Vagina (tissue), 2 donors: ENCODE measurements at regions not wholly inside any gene's neighbourhood (a gene's known extent, or its start where the extent isn't known, plus 50 kb on each side); places are given as distances from the start of the nearest gene placed in this dataset.

ENCODE experiments used
- DNase-seq, 2 donors: peaks; one replicate each; pipeline ENCODE4 v3.0.0-alpha.2; 2017; ENCODE audit errors: extremely low spot score in 2 of 2
- H3K27ac ChIP-seq: fragments of 200-600 bp; sonication (generic); one replicate; pipeline ENCODE4 v1.5.1; 2019
- H3K27me3 ChIP-seq: fragments of 200-600 bp; sonication (generic); one replicate; pipeline ENCODE4 v1.5.1; 2019
- H3K36me3 ChIP-seq, 2 donors: fragments of 200-600 bp; sonication (generic); one replicate each; pipeline ENCODE4 v1.5.1; 2017 to 2019
- H3K4me1 ChIP-seq: fragments of 200-600 bp; sonication (generic); one replicate; pipeline ENCODE4 v1.5.1; 2019
- H3K4me3 ChIP-seq, 2 donors: fragments of 200-600 bp; sonication (generic); 1 replicate in 1 of 2; 2 replicates in 1 of 2; pipeline ENCODE4 v1.5.1; 2016 to 2019
- H3K9me3 ChIP-seq: fragments of 200-600 bp; sonication (generic); one replicate; pipeline ENCODE4 v1.5.1; 2019
- CTCF ChIP-seq, 3 experiments: fragments of 450-650 bp in 2 of 3; fragments of 200-600 bp in 1 of 3; sonication (generic) in 1 of 3; IDR thresholded peaks; one replicate each; pipeline ENCODE4 v1.5.1; 2017 to 2019; ENCODE audit warnings: antibody characterized with exemption in 3 of 3, mild to moderate bottlenecking in 2 of 3, moderate library complexity in 2 of 3
- POLR2A ChIP-seq, 2 donors: fragments of 450-650 bp; IDR thresholded peaks; one replicate each; pipeline ENCODE4 v1.6.1; 2017; ENCODE audit warnings: antibody characterized with exemption in 2 of 2, mild to moderate bottlenecking in 2 of 2, moderate library complexity in 2 of 2
- POLR2AphosphoS5 ChIP-seq, 2 donors: sonication (generic); formaldehyde crosslinking; IDR thresholded peaks; one replicate each; pipeline ENCODE4 v1.9.0; 2017; ENCODE audit warnings: antibody characterized with exemption in 2 of 2, mild to moderate bottlenecking in 2 of 2, low read depth in 1 of 2; ENCODE audit not compliant: insufficient read depth in 1 of 2
- intact Hi-C: fragments of 100-400 bp; cut with DNase I; formaldehyde crosslinking; loops from one replicate; pipeline ENCODE4 v1.15.1; 2023

GRCh38 chr1:186578325-186579016 lies 101.8 kb downstream of the PTGS2 start:
- DNase-seq = no peak
- Histone ChIP-seq H3K27ac (no peak overlapping the region), H3K27me3 (no peaks in the 10 kb centered on the region), H3K4me3 (no peak overlapping the region), H3K36me3 (no peaks in the 10 kb centered on the region), H3K9me3 (no peaks in the 10 kb centered on the region), H3K4me1 (peaks cover 5% of the 10 kb centered on the region)
- intact Hi-C loops = no loop called here
- TF ChIP-seq POLR2AphosphoS5 (IDR thresholded peaks at IDR 0.05; ENCODE audit: insufficient read depth in 1 of 2, low read depth in 1 of 2) = no peak
- TF ChIP-seq POLR2A (IDR thresholded peaks at IDR 0.05) = no peak
- no peak for TF ChIP-seq CTCF (IDR thresholded peaks at IDR 0.05)

- TF ChIP-seq POLR2AphosphoS5 (IDR thresholded peaks at IDR 0.05; ENCODE audit: insufficient read depth in 1 of 2, low read depth in 1 of 2) = no peak
- TF ChIP-seq CTCF (IDR thresholded peaks at IDR 0.05) = no peak
- no peak for TF ChIP-seq POLR2A (IDR thresholded peaks at IDR 0.05)
- Histone ChIP-seq H3K27ac (no peak overlapping the region), H3K9me3 (no peaks in the 10 kb centered on the region), H3K36me3 (no peaks in the 10 kb centered on the region), H3K4me3 (no peak overlapping the region), H3K27me3 (no peaks in the 10 kb centered on the region), H3K4me1 (peaks cover 5% of the 10 kb centered on the region)
- intact Hi-C loops = no loop called here
- no peak for DNase-seq
Observed at GRCh38 chr1:186577633-186578032, 102.6 kb downstream of the PTGS2 start.

GRCh38 chr1:186577216-186577615 lies 103.0 kb downstream of the PTGS2 start:
- no peak for DNase-seq

GRCh38 chr1:186575348-186575747 lies 104.9 kb downstream of the PTGS2 start:
- DNase-seq = no peak
- Histone ChIP-seq H3K36me3 (no peaks in the 10 kb centered on the region), H3K27ac (no peak overlapping the region), H3K9me3 (no peaks in the 10 kb centered on the region), H3K4me1 (peaks cover 5% of the 10 kb centered on the region), H3K4me3 (no peak overlapping the region), H3K27me3 (no peaks in the 10 kb centered on the region)
- intact Hi-C loops = no loop called here
- no peak for TF ChIP-seq CTCF (IDR thresholded peaks at IDR 0.05)
- TF ChIP-seq POLR2AphosphoS5 (IDR thresholded peaks at IDR 0.05; ENCODE audit: insufficient read depth in 1 of 2, low read depth in 1 of 2) = no peak
- TF ChIP-seq POLR2A (IDR thresholded peaks at IDR 0.05) = no peak

More at GRCh38 chr1:186577216-186577615, 103.0 kb downstream of the PTGS2 start:
- no peaks in the 10 kb centered on the region for H3K9me3 ChIP-seq
- H3K27ac ChIP-seq = no peak overlapping the region
- H3K4me1 ChIP-seq = peaks cover 5% of the 10 kb centered on the region
- no peaks in the 10 kb centered on the region for H3K36me3 ChIP-seq
- no peaks in the 10 kb centered on the region for H3K27me3 ChIP-seq
- TF ChIP-seq POLR2AphosphoS5 (IDR thresholded peaks at IDR 0.05; ENCODE audit: insufficient read depth in 1 of 2, low read depth in 1 of 2) (no peak), POLR2A (IDR thresholded peaks at IDR 0.05) (no peak), CTCF (IDR thresholded peaks at IDR 0.05) (no peak)
- H3K4me3 ChIP-seq = no peak overlapping the region
- intact Hi-C loops = no loop called here

- intact Hi-C loops = no loop called here
Observed at GRCh38 chr1:186574926-186575325, 105.3 kb downstream of the PTGS2 start.

More at GRCh38 chr1:186574926-186575325, 105.3 kb downstream of the PTGS2 start:
- Histone ChIP-seq H3K27me3 (no peaks in the 10 kb centered on the region), H3K9me3 (no peaks in the 10 kb centered on the region), H3K4me3 (no peak overlapping the region), H3K36me3 (no peaks in the 10 kb centered on the region), H3K4me1 (peaks cover 5% of the 10 kb centered on the region), H3K27ac (no peak overlapping the region)
- DNase-seq = no peak
- no peak for TF ChIP-seq CTCF (IDR thresholded peaks at IDR 0.05)
- no peak for TF ChIP-seq POLR2AphosphoS5 (IDR thresholded peaks at IDR 0.05; ENCODE audit: insufficient read depth in 1 of 2, low read depth in 1 of 2)
- no peak for TF ChIP-seq POLR2A (IDR thresholded peaks at IDR 0.05)
